ENCODE measurements at regions not wholly inside any gene's neighbourhood (a gene's known extent, or its start where the extent isn't known, plus 50 kb on each side); places are given as distances from the start of the nearest gene placed in this dataset.

- Histone ChIP-seq H2BK120ac (ENCODE audit: low read depth, low read length) (no peak overlapping the region), H4K91ac (ENCODE audit: insufficient read depth, low read depth, low read length) (no peak overlapping the region), H3K18ac (ENCODE audit: low read depth, low read length) (no peak overlapping the region), H3K4ac (ENCODE audit: low read depth, low read length) (no peak overlapping the region), H3K27ac (ENCODE audit: insufficient read depth, low read length) (no peak overlapping the region), H3K56ac (ENCODE audit: extremely low read depth, insufficient read depth, low read length) (no peak overlapping the region), H3K9ac (ENCODE audit: low read depth, low read length) (no peak overlapping the region), H3K4me2 (ENCODE audit: low read depth, low read length) (no peak overlapping the region), H3K36me3 (ENCODE audit: control insufficient read depth, insufficient read depth, low read length) (no peaks in the 10 kb centered on the region), H2BK5ac (ENCODE audit: low read depth, low read length, poor library complexity, severe bottlenecking) (no peak overlapping the region), H3K4me3 (ENCODE audit: insufficient read depth, low read depth, low read length) (no peak overlapping the region), H3K9me1 (ENCODE audit: insufficient read depth, low read length) (no peaks in the 10 kb centered on the region), H2AFZ (replicated peaks; ENCODE audit: low read length, poor library complexity) (no peak overlapping the region), H3K9me3 (ENCODE audit: control insufficient read depth, insufficient read depth, low read length) (peaks cover 12% of the 10 kb centered on the region), H3K4me1 (ENCODE audit: control insufficient read depth, insufficient read depth, low read length) (no peaks in the 10 kb centered on the region), H2AK5ac (ENCODE audit: low read depth, low read length) (no peak overlapping the region), H4K5ac (ENCODE audit: low read depth, low read length) (no peak overlapping the region), H4K20me1 (ENCODE audit: insufficient read depth, low read length) (no peaks in the 10 kb centered on the region), H3K27me3 (ENCODE audit: control insufficient read depth, insufficient read depth, low read length) (no peaks in the 10 kb centered on the region), H2BK20ac (ENCODE audit: low read depth, low read length) (no peak overlapping the region), H3K79me1 (ENCODE audit: low read depth in 1 of 2, low read length in 2 of 2) (no peaks in the 10 kb centered on the region), H2BK15ac (ENCODE audit: low read depth, low read length) (no peak overlapping the region), H3K14ac (replicated peaks; ENCODE audit: low read depth, low read length) (no peak overlapping the region), H2AK9ac (replicated peaks; ENCODE audit: low read depth, low read length, poor library complexity) (no peak overlapping the region), H3K23ac (ENCODE audit: low read depth, low read length) (no peak overlapping the region), H4K8ac (ENCODE audit: low read depth in 2 of 2, low read length in 2 of 2) (no peak overlapping the region)
- no peak for ATAC-seq (ENCODE audit: low read depth)
- in situ Hi-C loops (cut with MboI; ENCODE audit: low sequenced_read_pairs), result no loop called here
- TF ChIP-seq POLR2A (IDR thresholded peaks at IDR 0.05; ENCODE audit: low read depth, low read length) (no peak), CTCF (conservative IDR thresholded peaks at IDR 0.05; ENCODE audit: low read depth, low read length) (no peak), RFX5 (IDR thresholded peaks at IDR 0.05; ENCODE audit: low read depth, low read length) (no peak), RCOR1 (IDR thresholded peaks at IDR 0.05; ENCODE audit: insufficient replicate concordance, low read length) (no peak), MAZ (IDR thresholded peaks at IDR 0.05; ENCODE audit: borderline replicate concordance, low read depth, low read length) (no peak), CEBPB (IDR thresholded peaks at IDR 0.05; ENCODE audit: low read depth, low read length) (no peak), MAFK (IDR thresholded peaks at IDR 0.05; ENCODE audit: low read depth, low read length) (no peak), ELK1 (IDR thresholded peaks at IDR 0.05; ENCODE audit: borderline replicate concordance, low read depth, low read length) (no peak), RAD21 (IDR thresholded peaks at IDR 0.05; ENCODE audit: low read length) (no peak), SMC3 (IDR thresholded peaks at IDR 0.05; ENCODE audit: low read depth, low read length) (no peak), CHD1 (IDR thresholded peaks at IDR 0.05; ENCODE audit: low read depth, low read length) (no peak), BHLHE40 (IDR thresholded peaks at IDR 0.05; ENCODE audit: low read depth, low read length) (no peak), USF2 (IDR thresholded peaks at IDR 0.05; ENCODE audit: low read depth, low read length) (no peak), FOS (IDR thresholded peaks at IDR 0.05; ENCODE audit: low read depth, low read length) (no peak), MXI1 (IDR thresholded peaks at IDR 0.05; ENCODE audit: borderline replicate concordance, low read depth, low read length) (no peak), NFE2L2 (IDR thresholded peaks at IDR 0.05; ENCODE audit: low read depth, low read length) (no peak)
- BruUV-seq (replicated peaks), result no TSS peak
- POLR2A ChIA-PET (ENCODE audit: unreplicated experiment), result no interaction called here
- intact Hi-C loops (cut with micrococcal nuclease), result no loop called here
- DNase-seq, result no peak
- no CpG with 5 or more reads among the region's 6 CpGs for WGBS, 2 experiments (ENCODE audit: extremely low coverage in 2 of 2, insufficient read length in 1 of 2)
- CTCF ChIA-PET, result no interaction called here
- dilution Hi-C loops (cut with HindIII; ENCODE audit: low sequenced_read_pairs, unreplicated experiment), result no loop called here
Measured at GRCh38 chr14:26056036-26056616, 541.7 kb downstream of the NOVA1 start.
